NCI-H146 (cell line): ENCODE measurements at regions not wholly inside any gene's neighbourhood (a gene's known extent, or its start where the extent isn't known, plus 50 kb on each side); places are given as distances from the start of the nearest gene placed in this dataset.
"Not testable (repeated sequence)": the region's sequence is repeated elsewhere in the genome, so short reads cannot be mapped to it uniquely, and the experiment has no call there.

Experiments
- DNase-seq: peaks from one replicate; lab custom pipeline; 2025; lab: John Stamatoyannopoulos, UW

- no peak for DNase-seq
Observed at GRCh38 chr9:126056312-126057021, 270.2 kb upstream of the MVB12B start.

GRCh38 chr9:126057121-126057825, 269.4 kb upstream of the MVB12B start:
- DNase-seq: no peak

GRCh38 chr9:126058011-126058531, 268.6 kb upstream of the MVB12B start:
- no peak for DNase-seq

- no peak for DNase-seq
Observed at GRCh38 chr9:126058591-126058990, 268.0 kb upstream of the MVB12B start.

GRCh38 chr9:126061575-126061974, 265.1 kb upstream of the MVB12B start:
- no peak for DNase-seq

GRCh38 chr9:126062158-126062886, 264.3 kb upstream of the MVB12B start:
- no peak for DNase-seq

GRCh38 chr9:126063326-126063725, 263.3 kb upstream of the MVB12B start:
- no peak for DNase-seq

GRCh38 chr9:126066131-126066530, 260.5 kb upstream of the MVB12B start:
- no peak for DNase-seq

GRCh38 chr9:126067031-126067734, 259.4 kb upstream of the MVB12B start:
- DNase-seq: no peak

GRCh38 chr9:126068534-126069230, 257.9 kb upstream of the MVB12B start:
- no peak for DNase-seq

GRCh38 chr9:126069400-126069955, 257.2 kb upstream of the MVB12B start:
- DNase-seq: no peak

- no peak for DNase-seq
Observed at GRCh38 chr9:126070058-126070655, 256.5 kb upstream of the MVB12B start.

GRCh38 chr9:126071076-126071750, 255.4 kb upstream of the MVB12B start:
- DNase-seq: no peak

GRCh38 chr9:126077656-126078055, 249.0 kb upstream of the MVB12B start:
- DNase-seq: not testable (repeated sequence)

GRCh38 chr9:126080641-126081040, 246.0 kb upstream of the MVB12B start:
- no peak for DNase-seq

- no peak for DNase-seq
Observed at GRCh38 chr9:126081746-126082145, 244.9 kb upstream of the MVB12B start.

GRCh38 chr9:126084008-126084407, 242.6 kb upstream of the MVB12B start:
- no peak for DNase-seq

GRCh38 chr9:126084696-126085095, 241.9 kb upstream of the MVB12B start:
- no peak for DNase-seq

GRCh38 chr9:126085170-126085569, 241.5 kb upstream of the MVB12B start:
- DNase-seq: no peak

GRCh38 chr9:126088336-126088735, 238.3 kb upstream of the MVB12B start:
- no peak for DNase-seq
